RWPE1 (cell line): ENCODE measurements at regions not wholly inside any gene's neighbourhood (a gene's known extent, or its start where the extent isn't known, plus 50 kb on each side); places are given as distances from the start of the nearest gene placed in this dataset.

Experiments used
- CTCF ChIA-PET: fragments of 350-600 bp; sonication (Branson Sonifier 250); formaldehyde crosslinking; extraction: SDS; loops from one replicate; lab custom pipeline; 2021; lab: Yijun Ruan, JAX
- POLR2A ChIA-PET: fragments of 400-600 bp; formaldehyde crosslinking; extraction: SDS; loops from one replicate; lab custom pipeline; 2020; ENCODE audit warnings: antibody characterized with exemption; ENCODE audit not compliant: low non-redundant PET; lab: Yijun Ruan, JAX
- DNase-seq: peaks from one replicate; pipeline ENCODE4 v3.0.0; 2012; ENCODE audit warnings: low spot score
- H3K27ac ChIP-seq: fragments of 450-650 bp; 2 replicates; pipeline ENCODE4 v1.5.1; 2017
- CTCF ChIP-seq: fragments of 450-650 bp; conservative IDR thresholded peaks from 2 replicates; pipeline ENCODE4 v1.5.1; 2017; ENCODE audit warnings: low read depth, mild to moderate bottlenecking

- H3K27ac ChIP-seq, result no peak overlapping the region
- ChIA-PET CTCF (interaction anchor here (0.6 kb wide), 1 partner anchor 913 kb away, joined by 4 read pairs; no protein-coding TSS in a partner anchor), POLR2A (no interaction called here)
- no peak for TF ChIP-seq CTCF
- DNase-seq, result no peak
These were observed 61.9 kb upstream of the AMN1 start for GRCh38 chr12:31790759-31791158.

DNA sequence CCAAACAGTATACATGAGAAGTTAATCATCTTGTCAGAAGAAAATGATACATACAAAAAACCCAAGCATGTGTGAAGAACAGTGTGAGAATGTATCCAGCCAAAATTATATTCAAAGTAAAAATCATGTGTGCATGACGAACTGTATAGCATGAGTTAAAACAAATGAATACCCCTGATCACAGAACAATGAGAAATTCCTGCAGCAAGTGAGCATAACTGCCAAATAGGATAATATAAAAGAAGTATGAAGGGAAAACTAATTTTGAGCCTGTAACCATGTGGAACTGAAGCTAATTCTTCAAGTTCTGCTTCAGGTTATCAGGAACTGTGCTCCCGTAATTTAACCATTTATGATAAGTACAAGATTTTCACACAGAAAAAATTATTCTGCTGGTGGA lies 56.5 kb upstream of the AMN1 start:
- TF ChIP-seq CTCF, result no peak
- CTCF ChIA-PET, result no interaction called here
- no peak for DNase-seq
- POLR2A ChIA-PET, result no interaction called here
- H3K27ac ChIP-seq, result no peak overlapping the region

- TF ChIP-seq CTCF, result no peak
- H3K27ac ChIP-seq, result no peak overlapping the region
- CTCF ChIA-PET, result no interaction called here
- POLR2A ChIA-PET, result no interaction called here
- no peak for DNase-seq
These were observed 55.3 kb upstream of the AMN1 start for GRCh38 chr12:31783996-31784645.

GRCh38 chr12:31783556-31783955 lies 54.7 kb upstream of the AMN1 start:
- no peak overlapping the region for H3K27ac ChIP-seq
- ChIA-PET POLR2A (no interaction called here), CTCF (no interaction called here)
- no peak for DNase-seq
- no peak for TF ChIP-seq CTCF

DNA sequence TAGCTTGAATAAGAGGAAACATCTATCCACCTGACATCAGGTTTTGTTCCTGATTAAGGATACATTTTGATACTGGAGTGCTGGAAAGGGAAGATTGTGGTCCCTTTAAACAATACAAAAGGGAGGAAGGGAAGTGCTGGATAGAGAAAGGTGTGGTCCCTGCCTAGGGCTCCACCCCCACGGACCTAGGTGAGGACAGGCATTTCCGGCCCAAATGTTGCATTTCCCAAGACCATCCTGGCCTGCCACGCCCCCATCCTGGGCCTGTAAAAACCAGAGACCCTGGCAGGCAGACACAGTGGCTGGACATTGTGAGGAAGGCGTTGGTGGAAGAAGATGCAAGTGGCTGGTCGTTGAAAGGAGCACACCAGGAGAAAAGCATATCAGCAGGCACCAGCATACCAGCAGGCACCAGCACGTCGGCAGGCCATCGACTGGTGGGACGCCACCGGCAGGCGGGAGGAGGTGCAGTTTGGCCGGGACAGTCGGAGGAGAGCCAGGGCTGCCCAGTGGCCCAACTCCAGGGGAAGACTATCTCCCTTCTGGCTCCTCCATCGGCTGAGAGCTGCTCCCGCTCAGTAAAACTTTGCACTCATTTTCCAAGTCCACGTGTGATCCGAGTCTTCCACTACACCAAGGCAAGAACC lies 53.2 kb upstream of the AMN1 start:
- ChIA-PET POLR2A (no interaction called here), CTCF (no interaction called here)
- no peak overlapping the region for H3K27ac ChIP-seq
- DNase-seq, result no peak
- no peak for TF ChIP-seq CTCF

GRCh38 chr12:31780096-31780495 lies 51.3 kb upstream of the AMN1 start:
- H3K27ac ChIP-seq, result no peak overlapping the region
- TF ChIP-seq CTCF, result no peak
- POLR2A ChIA-PET, result no interaction called here
- CTCF ChIA-PET, result no interaction called here
- no peak for DNase-seq
